ENCODE measurements at regions not wholly inside any gene's neighbourhood (a gene's known extent, or its start where the extent isn't known, plus 50 kb on each side); places are given as distances from the start of the nearest gene placed in this dataset.
"Not testable (repeated sequence)": the region's sequence is repeated elsewhere in the genome, so short reads cannot be mapped to it uniquely, and the experiment has no call there.

DNA sequence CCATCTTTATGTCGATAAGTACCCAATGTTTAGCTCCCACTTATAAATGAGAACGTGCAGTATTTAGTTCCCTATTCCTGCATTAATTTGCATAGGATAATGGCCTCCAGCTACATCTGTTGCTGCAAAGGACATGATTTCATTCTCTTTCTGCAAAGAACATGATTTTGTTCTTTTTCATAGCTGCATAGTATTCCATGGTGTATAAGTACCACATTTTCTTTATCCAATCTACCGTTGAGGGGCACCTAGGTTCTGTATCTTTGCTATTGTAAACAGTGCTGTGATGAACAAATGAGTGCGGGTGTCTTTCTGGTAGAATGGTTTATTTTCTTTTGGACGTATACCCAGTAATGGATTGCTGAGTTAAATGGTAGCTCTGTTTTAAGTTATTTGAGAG is 63.0 kb downstream of the HLX start:
- DNase-seq (ENCODE audit: low read depth in 4 of 4, low spot score in 2 of 4): no peak

DNA sequence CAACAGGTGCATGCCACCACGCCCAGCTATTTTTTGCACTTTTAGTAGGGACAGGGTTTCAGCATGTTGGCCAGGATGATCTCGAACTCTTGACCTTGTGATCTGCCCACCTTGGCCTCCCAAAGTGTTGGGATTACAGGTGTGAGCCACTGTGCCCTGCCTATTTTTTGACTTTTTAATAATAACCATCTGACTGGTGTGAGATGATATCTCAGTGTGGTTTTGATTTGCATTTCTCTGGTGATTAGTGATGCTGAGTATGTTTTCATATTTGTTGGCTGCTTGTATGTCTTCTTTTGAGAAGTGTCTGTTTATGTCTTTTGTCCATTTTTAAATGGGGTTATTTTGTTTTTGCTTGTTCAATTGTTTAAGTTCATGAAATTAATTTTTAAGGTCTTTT is 63.7 kb downstream of the HLX start:
- not testable (repeated sequence) for DNase-seq (ENCODE audit: low read depth in 4 of 4, low spot score in 2 of 4)

DNA sequence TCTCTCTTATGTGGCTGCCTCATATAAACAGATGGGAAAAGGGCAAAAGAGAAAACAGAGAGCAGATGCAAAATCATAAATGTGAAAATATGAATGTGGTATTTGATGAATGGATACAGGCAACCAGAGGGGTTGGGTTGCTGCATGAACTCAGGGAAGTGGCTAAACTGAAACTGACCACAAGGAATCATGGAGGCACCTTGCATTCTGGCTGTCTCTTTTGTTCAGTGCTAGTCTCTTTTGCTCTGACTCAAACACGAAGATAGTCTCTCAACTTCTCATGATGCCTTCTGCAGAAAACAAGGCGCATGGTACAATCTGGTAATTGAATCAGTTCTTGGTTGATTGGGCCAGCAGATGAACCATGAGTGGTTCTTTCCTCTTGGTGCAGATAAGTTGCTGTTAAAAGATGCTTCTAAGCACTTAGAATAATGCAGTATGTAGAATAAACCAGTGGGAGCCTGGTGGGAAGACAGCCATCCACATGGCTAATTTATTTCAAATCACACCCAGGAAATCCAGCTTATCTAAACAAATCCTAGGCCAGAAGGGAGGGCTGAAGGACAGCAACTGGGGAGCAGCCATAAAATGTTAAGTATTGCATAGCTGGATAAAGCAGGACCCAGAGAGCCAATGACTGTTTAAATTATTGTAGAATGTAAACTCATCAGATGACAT is 64.2 kb downstream of the HLX start:
- DNase-seq (ENCODE audit: low read depth in 4 of 4, low spot score in 2 of 4): no peak

DNA sequence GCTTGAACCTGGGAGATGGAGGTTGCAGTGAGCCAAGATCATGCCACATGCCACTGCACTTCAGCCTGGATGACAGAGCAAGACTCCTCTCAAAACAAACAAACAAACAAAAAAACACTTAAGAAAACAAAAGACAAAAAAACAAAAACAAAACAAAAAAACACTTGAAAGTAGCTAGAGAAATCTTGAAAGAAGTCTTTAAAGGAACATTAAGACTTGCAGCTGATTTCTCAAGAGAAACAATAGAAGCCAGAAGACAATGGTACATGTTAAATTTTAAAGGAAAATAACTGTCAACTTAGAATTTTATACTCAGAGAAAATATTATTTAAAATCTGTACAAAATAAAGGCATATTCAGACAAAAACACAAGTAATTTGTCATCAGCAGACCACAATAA is 71.3 kb downstream of the HLX start:
- no peak for DNase-seq (ENCODE audit: low read depth in 4 of 4, low spot score in 2 of 4)

DNA sequence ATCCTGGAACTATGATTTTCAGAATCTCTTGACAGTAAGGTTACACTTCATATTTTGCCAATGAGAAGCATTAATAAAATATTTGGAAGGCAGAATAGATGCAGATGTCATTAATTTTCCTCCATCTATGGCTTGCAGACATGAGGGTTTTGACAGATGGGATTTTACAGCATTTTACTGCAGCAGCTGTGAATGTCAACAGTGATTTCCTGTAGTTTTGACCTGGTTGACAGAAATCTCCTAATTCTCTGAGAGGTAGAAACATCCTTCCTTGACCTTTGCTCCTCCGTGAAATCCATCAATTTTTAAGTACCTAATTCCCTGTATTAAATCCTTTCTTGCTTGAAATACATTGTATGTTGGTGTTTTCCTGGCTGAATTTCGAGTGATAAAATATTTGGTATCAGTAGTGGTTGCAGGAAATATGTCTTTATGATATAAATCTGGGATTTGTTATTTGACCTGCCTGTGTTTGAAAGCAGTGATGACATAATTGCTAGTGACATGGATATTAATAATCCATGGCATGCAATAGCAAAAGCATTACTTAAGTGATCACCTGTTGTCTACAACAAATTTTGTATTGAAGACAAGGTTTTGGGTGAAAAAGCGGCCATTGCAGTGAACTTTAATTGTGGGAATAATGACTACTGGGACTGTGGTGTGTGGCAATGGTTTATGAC is 73.9 kb downstream of the HLX start:
- DNase-seq (ENCODE audit: low read depth in 4 of 4, low spot score in 2 of 4): no peak

DNA sequence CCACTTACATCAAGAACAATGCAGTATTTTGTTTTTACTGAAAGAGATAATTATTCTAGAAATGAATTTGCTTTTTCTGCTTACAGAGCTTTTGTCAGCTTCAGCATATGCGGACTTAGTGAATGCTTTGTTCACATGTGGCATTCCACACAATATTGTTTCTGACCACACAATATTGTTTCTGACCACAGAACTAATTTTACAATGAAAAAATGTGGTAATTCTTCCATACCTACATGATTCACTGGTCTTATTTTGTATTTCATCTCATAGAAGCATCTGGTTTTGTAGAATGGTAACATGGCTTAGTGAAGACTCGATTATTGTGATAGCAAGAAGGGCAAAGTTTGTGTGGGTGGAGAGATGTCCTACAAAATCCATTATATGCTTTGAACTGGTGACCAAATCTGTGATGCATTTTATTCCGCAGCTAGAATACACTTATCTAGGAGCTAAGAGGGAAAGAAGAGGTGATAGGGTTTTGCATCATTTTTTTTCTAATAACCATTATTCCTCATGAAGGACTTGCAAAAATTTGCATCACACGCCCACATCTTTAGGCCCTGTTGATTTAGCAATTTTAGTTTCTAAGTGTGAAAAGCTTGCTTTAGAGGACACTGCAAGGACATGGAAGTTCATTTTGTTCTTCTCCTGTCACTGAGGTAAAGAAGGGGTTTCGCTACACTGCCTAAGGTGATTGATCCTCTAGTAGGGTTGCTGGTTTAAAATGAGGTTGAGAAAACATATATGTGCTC is 75.3 kb downstream of the HLX start:
- DNase-seq (ENCODE audit: low read depth in 4 of 4, low spot score in 2 of 4): no peak

DNA sequence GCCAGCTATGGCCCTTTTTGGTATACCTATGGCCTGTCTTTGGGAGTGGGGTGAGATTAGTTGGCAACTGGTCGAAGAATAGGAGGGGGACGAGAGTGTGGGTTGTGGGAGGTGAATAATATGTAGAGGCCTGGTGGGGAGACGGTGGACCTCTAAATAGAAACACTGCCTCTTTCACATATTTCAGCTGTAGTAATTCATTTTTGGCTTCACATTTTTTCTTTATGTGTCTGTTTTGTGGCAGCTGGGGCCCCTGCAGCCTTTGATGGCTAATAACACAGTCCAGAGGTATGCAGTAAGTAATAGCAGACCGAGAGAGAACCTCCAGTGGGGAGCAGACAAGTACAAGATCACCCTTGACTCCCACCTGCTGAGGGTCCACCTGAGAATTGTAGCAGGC is 75.9 kb downstream of the HLX start:
- DNase-seq (ENCODE audit: low read depth in 4 of 4, low spot score in 2 of 4): no peak

DNA sequence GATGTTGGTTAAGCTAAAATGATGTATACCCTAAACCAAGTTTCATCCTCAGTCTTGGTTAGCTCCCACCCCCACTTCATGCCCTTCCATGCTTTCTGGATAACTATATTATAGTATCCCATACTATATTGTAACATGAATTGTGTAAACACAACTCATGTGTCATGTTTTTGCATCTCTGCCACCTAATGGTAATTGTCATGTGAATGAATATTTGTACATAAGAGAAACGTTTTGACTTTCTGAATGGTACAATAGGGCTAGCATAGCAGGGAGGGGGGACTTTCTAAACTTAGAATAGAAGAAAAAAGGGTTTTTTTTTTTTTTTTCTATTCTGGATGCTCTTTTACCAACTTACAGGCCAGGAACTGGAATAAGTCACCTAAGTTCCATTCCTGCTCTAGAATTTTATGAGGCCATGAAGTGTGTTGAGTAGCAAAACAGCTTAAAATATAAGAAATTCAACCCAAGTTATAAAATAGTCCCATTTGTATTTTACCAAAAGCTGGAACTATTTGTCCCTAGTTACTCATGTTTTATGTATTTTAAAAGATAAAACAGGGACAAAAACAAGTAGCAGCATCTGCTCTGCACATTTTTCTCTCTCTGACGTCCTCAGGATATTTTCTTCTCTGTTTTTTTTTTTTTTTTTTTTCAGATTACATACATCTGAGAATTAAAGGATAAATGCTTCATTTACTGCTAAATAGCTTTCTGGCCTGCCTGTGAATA is 77.4 kb downstream of the HLX start:
- DNase-seq (ENCODE audit: low read depth in 4 of 4, low spot score in 2 of 4): no peak

DNA sequence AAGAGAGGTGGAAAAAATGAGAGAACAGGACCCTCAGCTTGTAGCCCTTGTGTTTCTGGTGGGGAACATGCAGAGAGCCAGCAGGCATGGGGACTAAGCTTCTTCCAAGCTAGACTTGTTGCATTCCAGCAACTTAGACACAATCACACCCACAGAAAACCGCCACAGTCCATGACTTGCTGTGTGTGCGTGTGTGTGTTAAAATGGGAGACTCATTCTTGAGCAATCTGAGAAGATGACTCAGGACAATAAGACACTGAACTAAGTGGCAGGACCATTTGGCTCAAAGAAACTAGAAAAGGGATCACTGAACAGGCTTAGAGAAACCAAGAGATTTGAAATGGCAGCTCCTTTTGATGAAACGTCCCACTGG is 78.0 kb downstream of the HLX start:
- DNase-seq (ENCODE audit: low read depth in 4 of 4, low spot score in 2 of 4): no peak

DNA sequence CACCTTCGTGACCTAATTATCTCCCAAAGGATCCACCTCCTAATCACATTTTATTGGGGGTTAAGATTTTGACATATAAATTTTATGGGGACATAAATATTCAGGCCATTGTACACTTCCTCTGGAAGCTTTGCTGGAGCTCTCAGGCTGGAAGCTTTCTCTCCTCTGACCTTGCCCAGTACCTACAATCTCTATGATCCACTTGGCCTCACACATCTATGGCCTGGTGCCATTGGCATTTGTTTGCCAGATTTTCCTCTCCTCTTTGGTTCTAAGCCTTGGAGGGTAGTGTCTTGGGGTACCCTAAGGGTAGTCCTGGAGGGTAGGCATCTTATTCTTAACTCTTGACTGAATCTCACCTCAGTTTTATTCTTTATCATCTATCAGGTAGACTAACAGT is 79.0 kb downstream of the HLX start:
- DNase-seq (ENCODE audit: low read depth in 4 of 4, low spot score in 2 of 4): no peak

DNA sequence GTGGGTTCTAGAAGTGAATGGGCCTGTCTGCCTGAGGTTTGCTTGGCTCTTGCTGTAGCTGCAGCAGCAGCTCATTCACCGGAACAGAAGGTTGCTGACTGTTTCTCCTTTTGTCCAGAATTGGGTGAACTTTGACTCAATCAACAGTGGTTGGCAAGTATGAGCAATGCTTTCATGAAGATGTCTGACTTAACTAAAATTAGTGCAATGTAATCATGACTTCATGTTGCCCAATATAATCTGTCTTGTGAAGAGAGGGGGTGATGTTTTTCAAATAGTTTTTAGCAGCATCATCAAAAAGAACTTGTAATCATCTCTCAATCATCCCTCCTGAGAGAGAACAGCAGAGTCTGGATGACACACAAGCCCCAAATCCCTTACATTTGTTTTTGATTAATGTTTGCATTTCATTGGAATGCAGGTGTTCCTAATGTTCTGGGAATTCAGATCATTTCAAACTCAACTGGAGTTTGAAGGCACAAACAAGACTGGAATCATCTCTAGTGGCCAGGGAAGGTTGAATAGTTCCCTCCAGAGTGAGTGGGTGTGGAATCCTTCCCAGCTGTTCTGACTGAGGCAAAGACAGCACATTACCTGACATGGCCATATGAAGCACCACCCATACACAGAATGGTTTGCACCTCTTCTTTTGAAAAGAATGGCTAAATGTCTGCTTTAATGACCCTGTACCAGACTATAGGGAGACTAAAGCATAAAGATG is 82.9 kb downstream of the HLX start:
- no peak for DNase-seq (ENCODE audit: low read depth in 4 of 4, low spot score in 2 of 4)

DNA sequence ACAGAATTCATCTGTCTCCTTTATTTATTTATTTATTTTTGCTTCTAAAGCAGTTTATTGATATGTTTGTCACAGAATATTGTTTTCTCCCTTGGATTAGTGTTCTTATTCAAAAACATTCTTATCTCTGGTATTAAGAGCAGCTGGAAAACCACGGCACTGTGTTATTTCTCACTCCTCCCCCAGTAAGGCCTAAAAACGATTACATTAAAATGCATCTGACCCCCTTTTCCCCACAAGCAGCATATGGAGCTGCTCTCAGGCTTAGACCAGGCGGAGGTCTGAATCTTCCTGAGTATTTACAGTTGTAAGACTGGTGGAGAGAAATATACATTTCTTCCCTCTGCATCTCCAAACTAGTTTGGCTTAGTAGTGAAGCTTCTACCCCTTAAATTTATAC is 86.8 kb downstream of the HLX start:
- no peak for DNase-seq (ENCODE audit: low read depth in 4 of 4, low spot score in 2 of 4)

DNA sequence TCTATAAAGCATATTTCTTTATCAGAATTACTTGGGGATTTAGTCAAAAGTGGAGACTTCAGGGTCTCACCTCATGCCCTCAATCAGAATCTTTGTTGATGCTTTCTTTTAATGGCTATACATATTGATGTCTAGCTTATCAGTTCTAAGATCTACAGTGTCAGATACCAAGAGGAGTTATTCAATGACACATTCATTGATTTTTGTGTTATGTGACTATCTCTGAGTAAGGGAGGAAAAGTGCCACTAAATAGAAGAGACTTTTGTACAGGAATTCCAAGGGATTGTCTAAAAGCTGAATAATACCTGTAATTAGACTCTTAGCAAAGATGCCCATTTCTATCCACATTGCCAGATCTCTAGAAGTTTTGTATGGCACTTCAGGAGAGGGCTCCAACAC is 87.2 kb downstream of the HLX start:
- no peak for DNase-seq (ENCODE audit: low read depth in 4 of 4, low spot score in 2 of 4)

DNA sequence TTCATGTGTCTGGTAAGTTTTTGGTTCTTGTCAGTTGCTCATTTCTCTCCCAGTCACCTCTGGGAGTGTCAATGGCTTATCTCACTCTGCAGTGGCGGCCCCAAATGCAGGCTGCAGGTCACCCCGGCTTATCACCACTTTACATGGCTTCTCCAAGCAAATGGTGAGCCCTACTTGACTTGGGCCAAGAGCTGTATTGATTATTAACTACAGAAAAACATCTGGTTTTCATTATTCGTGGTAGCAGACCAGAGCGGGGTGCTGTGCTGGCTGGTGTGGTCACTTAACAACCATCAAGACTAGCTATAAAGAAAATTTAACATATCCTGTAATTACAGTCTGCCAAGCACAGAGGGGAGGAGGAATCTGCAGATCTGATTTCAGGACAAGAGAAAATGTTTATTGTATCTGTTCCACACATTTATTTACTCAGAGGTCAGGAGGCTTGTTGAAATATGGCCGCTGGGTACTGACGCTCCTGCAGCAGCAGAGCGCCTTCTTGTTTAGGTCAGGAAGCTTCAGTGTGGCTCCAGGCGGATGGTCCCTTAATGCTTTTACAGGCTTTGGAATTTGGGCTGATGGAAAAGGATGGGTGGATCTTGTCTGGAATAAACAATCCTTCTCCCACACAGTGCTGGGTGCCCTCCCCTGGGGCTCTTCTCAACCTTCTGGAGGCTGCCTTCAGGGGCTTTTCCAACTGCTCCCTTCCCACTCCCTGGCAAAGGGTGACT is 87.8 kb downstream of the HLX start:
- no peak for DNase-seq (ENCODE audit: low read depth in 4 of 4, low spot score in 2 of 4)

DNA sequence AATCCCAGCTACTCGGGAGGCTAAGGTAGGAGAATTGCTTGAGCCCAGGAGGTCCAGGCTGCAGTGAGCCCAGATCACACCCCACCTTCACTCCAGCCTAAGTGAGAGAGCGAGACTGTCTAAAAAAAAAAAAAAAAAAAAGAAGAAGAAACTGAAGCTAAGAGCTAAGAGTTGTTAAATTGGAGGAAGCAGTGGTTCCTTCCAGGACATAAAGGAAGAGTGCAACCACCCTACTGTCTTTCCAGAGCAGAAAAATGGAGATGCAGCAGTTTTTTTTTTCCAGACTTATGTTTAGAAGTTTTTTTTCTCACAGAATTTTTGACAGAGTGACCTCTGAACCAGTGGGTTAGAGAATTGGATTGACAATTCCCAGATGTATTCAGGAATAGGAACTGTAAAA is 88.7 kb downstream of the HLX start:
- DNase-seq (ENCODE audit: low read depth in 4 of 4, low spot score in 2 of 4): no peak

DNA sequence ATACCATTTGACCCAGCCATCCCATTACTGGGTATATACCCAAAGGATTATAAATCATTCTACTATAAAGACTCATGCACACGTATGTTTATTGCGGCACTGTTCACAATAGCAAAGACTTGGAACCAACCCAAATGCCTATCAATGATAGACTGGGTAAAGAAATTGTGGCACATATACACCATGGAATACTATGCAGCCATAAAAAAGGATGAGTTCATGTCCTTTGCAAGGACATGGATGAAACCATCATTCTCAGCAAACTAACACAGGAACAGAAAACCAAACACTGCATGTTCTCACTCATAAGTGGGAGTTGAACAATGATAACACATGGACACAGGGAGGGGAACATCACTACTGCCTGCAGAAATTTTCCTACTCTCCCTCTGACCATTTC is 90.0 kb downstream of the HLX start:
- not testable (repeated sequence) for DNase-seq (ENCODE audit: low read depth in 4 of 4, low spot score in 2 of 4)

DNA sequence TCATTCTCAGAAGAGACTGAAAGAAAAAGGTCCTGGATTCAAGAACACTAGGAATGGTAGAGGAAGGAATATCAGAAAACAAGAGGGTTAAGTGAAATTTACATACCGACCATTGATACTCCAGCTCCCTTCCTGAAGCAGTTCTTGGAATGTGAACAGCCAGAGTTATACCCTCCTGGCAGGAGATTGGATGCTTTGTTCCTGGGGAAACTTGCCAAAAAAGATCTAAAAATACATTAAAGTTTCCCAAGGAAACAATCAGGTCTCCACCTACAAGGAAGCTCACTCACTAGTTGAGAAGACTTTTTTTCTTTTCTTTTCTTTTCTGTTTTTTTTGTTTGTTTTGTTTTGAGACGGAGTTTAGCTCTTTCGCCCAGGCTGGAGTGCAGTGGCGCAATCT is 91.1 kb downstream of the HLX start:
- no peak for DNase-seq (ENCODE audit: low read depth in 4 of 4, low spot score in 2 of 4)

DNA sequence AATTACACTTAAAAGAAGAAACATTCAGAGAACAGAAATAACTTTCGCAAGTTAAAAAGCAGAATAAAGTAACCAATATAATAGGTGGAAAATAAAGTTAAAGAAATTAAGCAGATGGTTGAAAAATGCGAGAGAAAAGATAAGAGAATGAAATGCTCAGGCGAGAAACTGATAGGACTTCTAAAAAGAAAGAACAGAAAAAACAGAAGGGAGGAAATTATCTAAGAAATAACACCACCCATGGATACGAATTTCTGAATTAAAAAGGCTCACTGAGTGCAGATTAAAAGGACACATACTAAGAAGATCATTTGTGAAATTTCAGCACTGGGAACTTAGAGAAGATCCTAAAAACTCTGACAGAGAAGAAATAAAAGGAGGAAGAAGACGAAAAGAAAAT is 92.0 kb downstream of the HLX start:
- DNase-seq (ENCODE audit: low read depth in 4 of 4, low spot score in 2 of 4): no peak

DNA sequence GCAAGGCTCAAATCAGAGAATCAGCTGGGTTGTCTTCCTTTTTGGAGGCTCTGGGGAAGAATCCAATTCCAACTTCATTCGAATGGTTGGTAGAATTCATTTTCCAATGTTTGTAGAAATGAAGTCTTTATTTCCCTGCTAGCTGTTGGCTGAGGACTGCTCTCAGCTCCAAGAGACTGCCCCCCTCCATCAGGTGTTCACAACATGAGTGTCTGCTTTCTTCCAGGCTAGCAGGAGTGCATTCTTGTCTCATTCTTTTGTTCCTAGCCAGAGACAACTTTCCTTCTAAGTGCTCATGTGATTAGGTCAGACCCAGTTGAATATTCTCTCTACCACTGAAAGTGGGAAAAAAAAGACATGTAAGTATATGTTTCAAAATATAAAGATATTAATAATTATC is 95.2 kb downstream of the HLX start:
- no peak for DNase-seq (ENCODE audit: low read depth in 4 of 4, low spot score in 2 of 4)

DNA sequence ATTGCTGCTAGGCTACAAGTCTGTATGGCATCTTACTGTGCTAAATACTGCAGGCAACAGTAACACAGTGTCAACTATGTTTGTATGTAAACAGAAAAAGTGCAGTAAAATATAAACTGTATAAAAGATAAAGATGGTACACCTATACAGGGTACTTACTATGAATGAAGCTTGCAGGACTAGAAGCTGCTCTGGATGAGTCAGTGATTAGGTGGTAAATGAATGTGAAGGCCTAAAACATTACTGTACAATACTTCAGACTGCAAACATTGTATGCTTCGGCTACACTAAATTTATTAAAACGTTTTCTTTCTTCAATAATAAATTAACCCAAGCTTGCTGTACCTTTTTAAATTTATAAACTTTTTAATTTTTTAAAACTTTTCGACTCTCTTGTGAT is 97.1 kb downstream of the HLX start:
- DNase-seq (ENCODE audit: low read depth in 4 of 4, low spot score in 2 of 4): no peak

All from left renal cortex interstitium (tissue), 4 donors.